ENCODE measurements at regions not wholly inside any gene's neighbourhood (a gene's known extent, or its start where the extent isn't known, plus 50 kb on each side); places are given as distances from the start of the nearest gene placed in this dataset.

GRCh38 chr5:89901346-89901745 lies 508.2 kb downstream of the CETN3 start:
- no peaks in the 10 kb centered on the region for H3K36me3 ChIP-seq (ENCODE audit: control insufficient read depth, insufficient read depth, low read length)
- H3K27me3 ChIP-seq (replicated peaks; ENCODE audit: control insufficient read depth, insufficient read depth, low read length): no peaks in the 10 kb centered on the region
- H3K4me3 ChIP-seq (replicated peaks; ENCODE audit: low read depth, low read length): no peak overlapping the region
- DNase-seq (ENCODE audit: extremely low read depth, insufficient read length): no peak
- TF ChIP-seq, protein P1, sequence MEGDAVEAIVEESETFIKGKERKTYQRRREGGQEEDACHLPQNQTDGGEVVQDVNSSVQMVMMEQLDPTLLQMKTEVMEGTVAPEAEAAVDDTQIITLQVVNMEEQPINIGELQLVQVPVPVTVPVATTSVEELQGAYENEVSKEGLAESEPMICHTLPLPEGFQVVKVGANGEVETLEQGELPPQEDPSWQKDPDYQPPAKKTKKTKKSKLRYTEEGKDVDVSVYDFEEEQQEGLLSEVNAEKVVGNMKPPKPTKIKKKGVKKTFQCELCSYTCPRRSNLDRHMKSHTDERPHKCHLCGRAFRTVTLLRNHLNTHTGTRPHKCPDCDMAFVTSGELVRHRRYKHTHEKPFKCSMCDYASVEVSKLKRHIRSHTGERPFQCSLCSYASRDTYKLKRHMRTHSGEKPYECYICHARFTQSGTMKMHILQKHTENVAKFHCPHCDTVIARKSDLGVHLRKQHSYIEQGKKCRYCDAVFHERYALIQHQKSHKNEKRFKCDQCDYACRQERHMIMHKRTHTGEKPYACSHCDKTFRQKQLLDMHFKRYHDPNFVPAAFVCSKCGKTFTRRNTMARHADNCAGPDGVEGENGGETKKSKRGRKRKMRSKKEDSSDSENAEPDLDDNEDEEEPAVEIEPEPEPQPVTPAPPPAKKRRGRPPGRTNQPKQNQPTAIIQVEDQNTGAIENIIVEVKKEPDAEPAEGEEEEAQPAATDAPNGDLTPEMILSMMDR (IDR thresholded peaks at IDR 0.05; ENCODE audit: insufficient read depth, low read length, poor library complexity, severe bottlenecking): no peak

GRCh38 chr5:89900346-89900745 lies 509.2 kb downstream of the CETN3 start:
- TF ChIP-seq, protein P1 (IDR thresholded peaks at IDR 0.05; ENCODE audit: insufficient read depth, low read length, poor library complexity, severe bottlenecking): no peak

GRCh38 chr5:89899559-89899958 lies 510.0 kb downstream of the CETN3 start:
- TF ChIP-seq, protein P1 (IDR thresholded peaks at IDR 0.05; ENCODE audit: insufficient read depth, low read length, poor library complexity, severe bottlenecking): no peak

More at GRCh38 chr5:89900346-89900745, 509.2 kb downstream of the CETN3 start:
- no peaks in the 10 kb centered on the region for H3K27me3 ChIP-seq (replicated peaks; ENCODE audit: control insufficient read depth, insufficient read depth, low read length)
- no peaks in the 10 kb centered on the region for H3K36me3 ChIP-seq (ENCODE audit: control insufficient read depth, insufficient read depth, low read length)
- DNase-seq (ENCODE audit: extremely low read depth, insufficient read length): no peak
- no peak overlapping the region for H3K4me3 ChIP-seq (replicated peaks; ENCODE audit: low read depth, low read length)

DNA sequence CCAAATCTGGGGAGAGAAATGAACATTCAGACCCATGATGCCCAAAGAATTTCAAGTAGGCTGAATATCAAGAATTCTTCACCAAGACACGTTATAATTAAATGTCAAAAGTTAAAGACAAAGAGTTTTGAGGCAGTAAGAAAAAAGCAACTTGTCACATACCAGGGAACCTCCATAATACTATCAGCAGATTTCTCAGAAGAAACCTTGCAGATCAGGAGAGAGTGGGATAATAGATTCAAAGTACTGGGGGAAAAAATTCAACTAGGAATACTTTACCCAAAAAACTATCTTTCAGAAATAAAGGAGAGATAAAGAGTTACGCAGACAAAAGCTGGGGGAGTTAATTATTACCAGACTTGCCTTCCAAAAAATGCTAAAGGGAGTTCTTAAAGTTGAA lies 516.0 kb downstream of the CETN3 start:
- Histone ChIP-seq H3K36me3 (ENCODE audit: control insufficient read depth, insufficient read depth, low read length) (no peaks in the 10 kb centered on the region), H3K4me3 (replicated peaks; ENCODE audit: low read depth, low read length) (no peak overlapping the region), H3K27me3 (replicated peaks; ENCODE audit: control insufficient read depth, insufficient read depth, low read length) (no peaks in the 10 kb centered on the region)
- TF ChIP-seq, protein P1 (IDR thresholded peaks at IDR 0.05; ENCODE audit: insufficient read depth, low read length, poor library complexity, severe bottlenecking): no peak
- no peak for DNase-seq (ENCODE audit: extremely low read depth, insufficient read length)

More at GRCh38 chr5:89899559-89899958, 510.0 kb downstream of the CETN3 start:
- Histone ChIP-seq H3K36me3 (ENCODE audit: control insufficient read depth, insufficient read depth, low read length) (no peaks in the 10 kb centered on the region), H3K4me3 (replicated peaks; ENCODE audit: low read depth, low read length) (no peak overlapping the region), H3K27me3 (replicated peaks; ENCODE audit: control insufficient read depth, insufficient read depth, low read length) (no peaks in the 10 kb centered on the region)
- DNase-seq (ENCODE audit: extremely low read depth, insufficient read length): no peak

DNA sequence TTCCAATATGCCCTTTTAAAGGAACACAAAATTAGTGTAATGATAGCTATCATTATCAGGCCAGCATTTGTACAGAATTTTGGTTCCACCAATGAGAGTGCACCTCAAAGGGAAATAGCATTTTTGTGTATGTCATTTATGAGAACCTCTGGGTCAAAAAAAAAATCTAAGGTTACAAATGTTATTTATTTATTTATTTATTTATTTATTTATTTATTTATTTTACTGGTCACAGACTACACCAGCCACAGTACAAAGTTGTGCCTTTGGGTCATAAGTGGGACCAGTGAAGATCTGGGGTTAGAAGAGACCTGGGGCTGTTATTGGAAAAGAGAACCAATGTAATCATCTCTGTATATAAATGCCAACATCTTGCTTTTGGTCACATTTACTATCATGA lies 523.9 kb downstream of the CETN3 start:
- no peaks in the 10 kb centered on the region for H3K27me3 ChIP-seq (replicated peaks; ENCODE audit: control insufficient read depth, insufficient read depth, low read length)
- TF ChIP-seq, protein P1 (IDR thresholded peaks at IDR 0.05; ENCODE audit: insufficient read depth, low read length, poor library complexity, severe bottlenecking): no peak
- no peaks in the 10 kb centered on the region for H3K36me3 ChIP-seq (ENCODE audit: control insufficient read depth, insufficient read depth, low read length)
- H3K4me3 ChIP-seq (replicated peaks; ENCODE audit: low read depth, low read length): no peak overlapping the region
- no peak for DNase-seq (ENCODE audit: extremely low read depth, insufficient read length)

GRCh38 chr5:89883967-89884366 lies 525.6 kb downstream of the CETN3 start:
- DNase-seq (ENCODE audit: extremely low read depth, insufficient read length): no peak
- no peaks in the 10 kb centered on the region for H3K27me3 ChIP-seq (replicated peaks; ENCODE audit: control insufficient read depth, insufficient read depth, low read length)

More at GRCh38 chr5:89883967-89884366, 525.6 kb downstream of the CETN3 start:
- Histone ChIP-seq H3K4me3 (replicated peaks; ENCODE audit: low read depth, low read length) (no peak overlapping the region), H3K36me3 (ENCODE audit: control insufficient read depth, insufficient read depth, low read length) (no peaks in the 10 kb centered on the region)
- TF ChIP-seq, protein P1 (IDR thresholded peaks at IDR 0.05; ENCODE audit: insufficient read depth, low read length, poor library complexity, severe bottlenecking): no peak
